IPS DF 19.7 (cell line): ENCODE measurements at regions not wholly inside any gene's neighbourhood (a gene's known extent, or its start where the extent isn't known, plus 50 kb on each side); places are given as distances from the start of the nearest gene placed in this dataset.

Experiments used
- DNase-seq: peaks from one replicate; pipeline ENCODE4 v3.0.0-alpha.2; 2013; ENCODE audit warnings: low read depth, low spot score

GRCh38 chr7:18407385-18407784 lies 88.2 kb upstream of the HDAC9 start:
- no peak for DNase-seq

DNA sequence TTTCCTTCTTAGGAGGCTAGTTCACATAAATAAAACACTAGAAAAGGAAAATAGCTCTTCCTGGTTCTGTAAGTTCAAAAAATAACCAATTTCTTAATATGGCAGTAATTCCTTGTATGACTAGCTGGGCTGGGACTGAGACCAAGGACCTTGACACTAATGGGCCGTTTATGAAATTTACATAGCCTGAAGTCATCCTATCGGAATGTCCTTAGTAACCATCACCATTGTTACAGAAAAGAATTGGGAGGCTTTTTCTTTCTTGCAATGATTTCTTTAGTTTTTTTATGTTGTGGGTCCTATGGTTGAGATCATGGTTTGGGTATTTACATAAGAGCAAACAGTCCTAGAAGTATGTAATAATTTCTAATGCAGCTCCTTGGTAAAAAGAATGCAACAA lies 87.1 kb upstream of the HDAC9 start:
- no peak for DNase-seq

GRCh38 chr7:18408868-18409267 lies 86.7 kb upstream of the HDAC9 start:
- no peak for DNase-seq

DNA sequence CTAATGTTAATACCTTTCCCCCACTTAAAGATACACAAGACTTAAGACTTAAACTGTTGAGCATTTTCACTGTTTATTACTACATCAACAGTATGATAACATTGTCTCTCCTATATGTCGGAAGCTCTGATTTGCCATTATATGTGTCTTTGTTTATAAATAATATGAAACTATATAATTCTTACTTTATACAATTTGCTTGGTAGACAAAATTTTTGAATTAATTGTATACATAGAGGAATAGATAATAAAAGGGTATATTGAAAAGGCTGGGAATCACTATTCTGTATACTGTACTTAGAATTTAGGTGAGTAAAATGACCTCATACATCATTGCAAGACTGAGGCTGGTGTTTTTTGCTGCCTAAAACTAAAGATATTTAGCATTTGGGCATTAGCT lies 82.1 kb upstream of the HDAC9 start:
- DNase-seq = no peak

DNA sequence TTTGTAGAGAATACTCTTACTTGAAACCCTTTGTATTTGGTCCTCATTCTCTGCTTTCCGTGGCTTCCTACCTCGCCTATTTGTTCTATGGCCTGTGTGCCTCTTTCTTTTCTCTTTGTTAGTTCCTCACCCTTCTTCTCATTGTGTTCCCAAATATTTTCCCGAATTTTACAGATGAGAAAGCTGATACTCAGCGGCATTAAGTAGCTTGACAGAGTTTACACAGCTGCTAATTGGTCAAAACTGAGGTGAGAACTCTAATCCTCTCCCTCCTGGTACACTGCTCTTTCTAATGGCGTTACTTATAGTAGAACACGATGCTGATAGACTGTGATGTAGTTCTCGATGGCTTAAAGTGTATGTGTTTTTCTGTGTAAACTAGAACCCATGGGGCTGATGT lies 80.7 kb upstream of the HDAC9 start:
- DNase-seq = no peak

- DNase-seq = no peak
Observed at GRCh38 chr7:18416988-18417387, 78.6 kb upstream of the HDAC9 start.

DNA sequence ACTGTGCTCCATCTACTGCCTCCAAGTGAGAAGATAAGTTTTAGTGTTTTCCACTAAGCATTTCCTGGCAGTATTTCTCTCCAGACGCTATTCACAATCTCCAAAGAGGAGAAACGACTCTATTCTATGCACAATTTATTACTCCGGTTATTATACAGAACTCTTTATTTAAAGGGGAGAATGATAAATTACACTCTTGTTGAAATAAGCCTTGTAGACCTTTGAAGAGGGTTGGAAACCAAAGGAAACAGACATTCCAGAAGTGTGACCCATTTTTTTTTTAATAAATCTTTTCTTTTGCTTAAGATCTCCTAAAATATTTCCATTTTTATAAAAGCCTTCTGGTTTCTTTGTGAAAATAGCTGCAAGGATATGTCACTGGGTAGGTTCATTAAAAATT lies 76.1 kb upstream of the HDAC9 start:
- DNase-seq = no peak

GRCh38 chr7:18420108-18420507 lies 75.4 kb upstream of the HDAC9 start:
- no peak for DNase-seq

DNA sequence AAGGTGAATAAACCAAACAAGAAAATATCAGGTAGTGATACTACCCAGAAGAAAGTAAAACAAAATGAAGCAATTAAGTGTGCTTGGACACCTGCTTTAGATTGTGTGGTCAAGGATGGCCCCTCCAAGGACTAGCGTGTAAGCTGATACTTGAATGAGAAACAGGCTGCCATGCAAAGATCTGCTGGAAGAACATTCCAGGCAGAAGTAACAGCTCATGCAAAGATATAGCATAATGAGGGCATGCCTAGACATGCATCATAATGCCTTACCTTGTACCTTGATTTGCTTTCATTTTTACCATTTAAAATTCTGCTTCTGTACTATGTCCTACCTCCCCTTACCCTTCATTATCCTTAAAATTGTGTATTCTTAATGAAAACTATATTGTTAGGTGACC lies 74.8 kb upstream of the HDAC9 start:
- no peak for DNase-seq

- no peak for DNase-seq
Observed at GRCh38 chr7:18421297-18422002, 74.1 kb upstream of the HDAC9 start.

DNA sequence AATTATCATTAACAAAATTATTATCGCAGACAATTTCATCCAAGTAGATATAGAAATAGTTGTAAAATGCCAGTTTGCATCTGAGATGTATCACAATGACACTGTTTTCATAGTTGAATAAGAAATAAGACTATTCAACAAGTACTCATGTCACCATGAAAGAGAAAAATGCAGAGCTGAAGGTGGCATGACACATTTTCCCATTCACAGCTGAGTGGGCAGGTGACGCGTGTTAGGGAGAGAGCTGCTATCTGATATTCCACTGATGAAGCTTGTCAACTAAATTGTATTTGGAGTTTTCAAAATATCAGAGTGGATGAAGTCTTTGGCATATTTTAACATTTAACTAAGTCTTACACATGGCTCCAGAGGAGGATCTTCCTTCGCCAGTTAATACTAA lies 70.3 kb upstream of the HDAC9 start:
- no peak for DNase-seq

GRCh38 chr7:18425838-18426445 lies 69.6 kb upstream of the HDAC9 start:
- DNase-seq = no peak

DNA sequence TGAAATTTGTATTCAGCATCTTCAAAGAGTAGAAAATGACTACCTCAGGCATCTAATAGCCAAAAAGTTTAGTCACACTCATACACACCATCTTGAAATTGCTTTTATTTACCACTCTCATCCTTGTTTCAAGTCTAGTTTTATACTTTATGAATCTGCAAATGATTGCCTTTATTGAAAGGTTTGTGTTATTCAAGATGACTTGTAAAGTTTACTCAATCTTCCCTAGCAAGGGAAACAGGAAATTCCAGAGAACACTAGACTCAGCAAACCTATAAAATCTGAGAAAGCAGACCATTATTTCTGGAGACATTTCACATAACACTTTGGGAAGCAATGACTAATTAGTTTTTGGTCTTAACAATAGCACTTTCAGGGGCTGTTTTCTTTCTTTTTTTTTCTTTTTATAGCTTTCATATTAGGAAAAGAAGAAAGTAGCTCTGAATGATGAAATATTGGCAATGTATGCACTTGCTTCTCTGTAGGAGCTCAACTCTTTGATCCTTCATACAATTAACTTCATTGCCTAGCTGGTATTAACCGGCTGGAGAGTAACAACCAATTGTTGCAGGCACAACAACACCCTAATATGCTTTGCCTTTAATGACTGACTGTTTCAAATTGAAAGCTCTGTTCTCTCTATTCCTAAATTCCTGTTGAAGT lies 68.9 kb upstream of the HDAC9 start:
- no peak for DNase-seq

DNA sequence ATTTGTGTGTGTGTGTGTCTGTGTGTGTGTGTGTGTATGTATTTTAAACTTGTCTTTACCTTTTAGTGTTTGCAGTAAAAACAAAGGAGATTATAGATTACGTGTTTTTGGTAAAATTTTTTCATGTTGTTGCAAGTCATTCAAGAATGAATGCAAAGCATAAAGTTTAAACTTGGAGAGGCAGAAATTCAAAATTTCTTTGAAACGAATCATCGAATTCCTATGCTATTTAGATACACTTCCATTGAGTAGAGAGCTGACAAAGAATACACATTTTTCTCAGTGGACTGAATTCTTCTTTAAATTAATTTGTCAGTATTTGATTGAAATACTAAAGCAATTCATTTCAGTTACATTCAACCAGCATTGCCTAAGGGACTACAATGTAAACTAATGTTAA lies 66.0 kb upstream of the HDAC9 start:
- no peak for DNase-seq

GRCh38 chr7:18430810-18431209 lies 64.7 kb upstream of the HDAC9 start:
- no peak for DNase-seq

DNA sequence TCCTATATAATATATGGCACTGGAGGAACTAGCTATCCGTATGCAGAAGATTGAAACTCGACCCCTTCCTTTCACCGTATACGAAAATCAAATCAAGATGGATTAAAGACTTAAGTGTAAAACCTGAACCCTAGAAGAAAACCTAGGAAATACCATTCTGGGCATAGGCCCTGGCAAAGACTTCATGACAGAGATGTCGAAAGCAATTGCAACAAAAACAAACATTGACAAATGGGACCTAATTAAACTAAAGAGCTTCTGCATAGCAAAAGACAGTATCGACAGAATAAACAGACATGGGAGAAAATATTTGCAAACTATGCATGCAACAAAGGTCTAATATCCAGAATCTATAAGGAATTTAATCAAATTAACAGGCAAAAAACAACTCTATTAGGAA lies 61.4 kb upstream of the HDAC9 start:
- DNase-seq = no peak

DNA sequence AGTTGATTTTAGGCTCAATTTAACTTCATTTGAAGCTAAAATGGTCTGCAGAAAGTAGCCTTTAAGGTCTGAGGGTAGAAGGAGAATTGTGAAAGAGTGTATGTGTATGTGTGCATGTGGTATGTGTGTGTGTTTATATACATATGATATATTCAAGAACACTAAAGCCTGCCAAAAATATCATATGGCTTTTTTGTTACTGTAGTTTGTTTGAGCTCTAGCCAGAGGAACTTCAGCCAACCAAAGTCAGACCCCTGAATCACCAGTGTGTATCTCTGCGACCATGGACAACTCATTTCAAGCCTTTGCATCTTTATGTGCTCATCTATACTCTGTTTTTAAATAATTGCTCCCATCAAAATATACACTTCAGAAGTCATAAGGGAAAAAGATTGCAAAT lies 58.4 kb upstream of the HDAC9 start:
- no peak for DNase-seq

- no peak for DNase-seq
Observed at GRCh38 chr7:18440934-18441333, 54.6 kb upstream of the HDAC9 start.

GRCh38 chr7:18444826-18445225 lies 50.7 kb upstream of the HDAC9 start:
- no peak for DNase-seq

DNA sequence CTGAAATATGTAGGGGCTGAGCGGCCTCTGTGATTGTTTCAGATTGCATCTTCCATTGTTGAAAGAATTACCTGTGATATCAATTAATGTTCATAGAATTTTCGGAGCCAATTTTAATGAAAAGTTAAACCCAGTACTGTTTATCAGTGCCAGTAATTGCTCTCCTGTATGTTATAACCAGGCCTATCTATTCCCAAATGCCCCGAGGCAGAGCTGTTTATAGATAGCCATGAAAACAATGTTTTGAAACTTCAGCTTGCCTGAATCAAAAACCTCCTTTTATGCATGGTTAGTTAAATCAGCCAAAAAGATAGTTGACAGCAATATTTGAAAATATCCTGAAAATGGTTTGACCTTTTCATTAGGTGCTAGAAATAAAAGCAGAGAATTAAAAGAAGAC lies 50.1 kb upstream of the HDAC9 start:
- no peak for DNase-seq
